SK-N-SH (cell line): ENCODE measurements at regions not wholly inside any gene's neighbourhood (a gene's known extent, or its start where the extent isn't known, plus 50 kb on each side); places are given as distances from the start of the nearest gene placed in this dataset.

Experiments used
- CTCF ChIA-PET: fragments of 300-600, 350-600 bp; formaldehyde crosslinking; extraction: SDS; loops from one replicate; lab custom pipeline; 2021; lab: Yijun Ruan, JAX
- POLR2A ChIA-PET: fragments of 350-600 bp; sonication (Branson Sonifier 250); formaldehyde crosslinking; extraction: SDS; loops from one replicate; lab custom pipeline; 2020; ENCODE audit warnings: antibody characterized with exemption, inconsistent platforms; lab: Yijun Ruan, JAX
- DNase-seq: peaks from one replicate; pipeline ENCODE4 v3.0.0; 2012
- H2AFZ ChIP-seq: fragments of 200-600 bp; sonication (generic); 2 replicates; pipeline ENCODE4 v1.8.1; 2016; ENCODE audit warnings: antibody characterized with exemption, mild to moderate bottlenecking, low read depth
- H3F3A ChIP-seq: fragments of 200-600 bp; sonication (generic); replicated peaks from 2 replicates; pipeline ENCODE3; 2016; ENCODE audit warnings: antibody characterized with exemption, mild to moderate bottlenecking; ENCODE audit not compliant: insufficient read depth
- H3K27ac ChIP-seq, 2 experiments: fragments of 200-500 bp in 1 of 2; fragments of 200-600 bp in 1 of 2; sonication (Bioruptor generic) in 1 of 2; sonication (generic), shearing (Covaris generic) in 1 of 2; 2 replicates each; pipeline versions ENCODE4 v1.5.1 to v1.6.1; 2014 to 2016; ENCODE audit warnings: low read depth in 2 of 2, inconsistent platforms in 1 of 2, low read length in 1 of 2, mild to moderate bottlenecking in 1 of 2, mixed read lengths in 1 of 2
- H3K27me3 ChIP-seq: fragments of 200-600 bp; sonication (generic), shearing (Covaris generic); 2 replicates; pipeline ENCODE4 v1.6.1; 2016; ENCODE audit warnings: mixed run types; ENCODE audit not compliant: insufficient read depth
- H3K36me3 ChIP-seq, 2 experiments: fragments of 200-500 bp in 1 of 2; fragments of 200-600 bp in 1 of 2; sonication (Bioruptor generic) in 1 of 2; sonication (generic) in 1 of 2; replicated peaks in 1 of 2; 2 replicates each; pipeline versions ENCODE3 to v1.5.1; 2014 to 2016; ENCODE audit warnings: low read length in 1 of 2, mild to moderate bottlenecking in 1 of 2; ENCODE audit not compliant: insufficient read depth in 2 of 2, control insufficient read depth in 1 of 2
- H3K4me1 ChIP-seq, 2 experiments: fragments of 200-500 bp in 1 of 2; fragments of 200-600 bp in 1 of 2; sonication (Bioruptor generic) in 1 of 2; sonication (generic), shearing (Covaris generic) in 1 of 2; 2 replicates each; pipeline versions ENCODE4 v1.5.1 to v1.6.1; 2014 to 2016; ENCODE audit warnings: low read depth in 1 of 2, low read length in 1 of 2, mixed run types in 1 of 2; ENCODE audit not compliant: insufficient read depth in 2 of 2, control insufficient read depth in 1 of 2
- H3K4me2 ChIP-seq: fragments of 200-600 bp; sonication (generic), shearing (Covaris generic); 2 replicates; pipeline ENCODE4 v1.6.1; 2017; ENCODE audit warnings: mixed run types
- H3K4me3 ChIP-seq, 2 experiments: fragments of 200-500 bp in 1 of 2; fragments of 200-600 bp in 1 of 2; sonication (Bioruptor generic) in 1 of 2; sonication (generic), shearing (Covaris generic) in 1 of 2; 2 replicates each; pipeline versions ENCODE4 v1.5.1 to v1.8.1; 2014 to 2016; ENCODE audit warnings: low read depth in 2 of 2, inconsistent platforms in 1 of 2, low read length in 1 of 2, mild to moderate bottlenecking in 1 of 2, mixed read lengths in 1 of 2, moderate library complexity in 1 of 2
- H3K79me2 ChIP-seq: fragments of 200-600 bp; sonication (generic); 2 replicates; pipeline ENCODE4 v1.8.1; 2017; ENCODE audit warnings: mild to moderate bottlenecking; ENCODE audit not compliant: insufficient read depth
- H3K9ac ChIP-seq: fragments of 200-600 bp; sonication (generic); 2 replicates; pipeline ENCODE4 v1.6.1; 2017; ENCODE audit warnings: mixed run types
- H3K9me2 ChIP-seq: fragments of 200-600 bp; sonication (generic); 2 replicates; pipeline ENCODE4 v1.6.1; 2017; ENCODE audit warnings: mixed run types
- H3K9me3 ChIP-seq: fragments of 200-600 bp; sonication (generic); 2 replicates; pipeline ENCODE4 v1.6.1; 2017; ENCODE audit warnings: mixed run types, mild to moderate bottlenecking, moderate library complexity
- H4K20me1 ChIP-seq: fragments of 200-600 bp; sonication (generic); 2 replicates; pipeline ENCODE4 v1.6.1; 2017; ENCODE audit warnings: mild to moderate bottlenecking, mixed run types; ENCODE audit not compliant: insufficient read depth
- CHD2 ChIP-seq: fragments of 150-350 bp; IDR thresholded peaks from 2 replicates; pipeline ENCODE4 v1.6.1; 2018; ENCODE audit warnings: low read length; ENCODE audit not compliant: partially characterized antibody
- ELF1 ChIP-seq: IDR thresholded peaks from 2 replicates; pipeline ENCODE4 v1.4.0; 2012
- EP300 ChIP-seq, 2 experiments: IDR thresholded peaks; 2 replicates each; pipeline versions ENCODE4 v1.4.0 to v1.6.1; 2012; ENCODE audit warnings: borderline replicate concordance in 1 of 2, low read depth in 1 of 2, low read length in 1 of 2
- EZH2phosphoT487 ChIP-seq: fragments of 200-600 bp; sonication (generic); IDR thresholded peaks from 2 replicates; pipeline ENCODE4 v1.6.1; 2017; ENCODE audit warnings: low read depth, mixed run types, mild to moderate bottlenecking, antibody characterized with exemption, moderate library complexity, borderline replicate concordance
- FOXJ3 ChIP-seq: sonication (generic); formaldehyde crosslinking; IDR thresholded peaks from 2 replicates; pipeline ENCODE4 v1.5.1; 2020; ENCODE audit warnings: mild to moderate bottlenecking, missing genetic modification reagents
- FOXM1 ChIP-seq: IDR thresholded peaks from 2 replicates; pipeline ENCODE4 v1.4.0; 2012; ENCODE audit warnings: low read depth, mild to moderate bottlenecking
- MXI1 ChIP-seq: IDR thresholded peaks from 2 replicates; pipeline ENCODE4 v1.6.1; 2012; ENCODE audit warnings: mild to moderate bottlenecking, low read depth, low read length, improper control_type of control experiment
- NFIC ChIP-seq: IDR thresholded peaks from 2 replicates; pipeline ENCODE4 v1.4.0; 2012; ENCODE audit warnings: borderline replicate concordance
- POLR2AphosphoS5 ChIP-seq: IDR thresholded peaks from 2 replicates; pipeline ENCODE4 v1.6.1; 2012; ENCODE audit warnings: low read depth, low read length
- RCOR1 ChIP-seq: fragments of 150-350 bp; IDR thresholded peaks from 2 replicates; pipeline ENCODE4 v1.6.1; 2017; ENCODE audit warnings: antibody characterized with exemption, low read length
- SIN3A ChIP-seq: IDR thresholded peaks from 2 replicates; pipeline ENCODE4 v1.6.1; 2012; ENCODE audit warnings: low read depth, mild to moderate bottlenecking, low read length, moderate library complexity, borderline replicate concordance
- SMC3 ChIP-seq: IDR thresholded peaks from 2 replicates; pipeline ENCODE4 v1.6.1; 2012; ENCODE audit warnings: low read depth, low read length, improper control_type of control experiment
- TAF1 ChIP-seq: IDR thresholded peaks from 2 replicates; pipeline ENCODE4 v1.6.1; 2012; ENCODE audit warnings: low read depth, mild to moderate bottlenecking, low read length, moderate library complexity, borderline replicate concordance
- YY1 ChIP-seq: IDR thresholded peaks from 2 replicates; pipeline ENCODE4 v1.4.0; 2012; ENCODE audit warnings: low read depth, mild to moderate bottlenecking
- WGBS: methylation state at CpG from one replicate; pipeline ENCODE4 v1.1.6; 2017; ENCODE audit warnings: low lambda C conversion rate; 5-methylcytosine and 5-hydroxymethylcytosine counted together
- TF ChIP-seq, protein P1 (sequence below): IDR thresholded peaks from 2 replicates; pipeline ENCODE4 v1.4.0; 2012; ENCODE audit warnings: low read depth
- TF ChIP-seq, protein P2 (sequence below): IDR thresholded peaks from 2 replicates; pipeline ENCODE4 v1.6.1; 2012; ENCODE audit warnings: mild to moderate bottlenecking, low read depth, low read length, moderate library complexity
- TF ChIP-seq, protein P3 (sequence below): fragments of 150-350 bp; IDR thresholded peaks from 2 replicates; pipeline ENCODE4 v1.6.1; 2017; ENCODE audit warnings: antibody characterized with exemption, low read length, low read depth, borderline replicate concordance

- H4K20me1 ChIP-seq, result no peaks in the 10 kb centered on the region
- H3K4me2 ChIP-seq, result peak overlapping the region; percentile 31; the same call in 1 of the 2 replicates
- H2AFZ ChIP-seq, result no peak overlapping the region
- no peak overlapping the region for H3K4me3 ChIP-seq
- no peaks in the 10 kb centered on the region for H3K79me2 ChIP-seq
- TF ChIP-seq MXI1 (no peak), CHD2 (no peak), ELF1 (no peak), FOXM1 (no peak), EZH2phosphoT487 (no peak), EP300 (IDR thresholded peaks at IDR 0.05; ENCODE audit: borderline replicate concordance in 1 of 2, low read depth in 1 of 2, low read length in 1 of 2) (no peak), YY1 (no peak), SMC3 (no peak), TAF1 (no peak)
- TF ChIP-seq, protein P1, sequence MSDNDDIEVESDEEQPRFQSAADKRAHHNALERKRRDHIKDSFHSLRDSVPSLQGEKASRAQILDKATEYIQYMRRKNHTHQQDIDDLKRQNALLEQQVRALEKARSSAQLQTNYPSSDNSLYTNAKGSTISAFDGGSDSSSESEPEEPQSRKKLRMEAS, result no peak
- TF ChIP-seq, protein P2, sequence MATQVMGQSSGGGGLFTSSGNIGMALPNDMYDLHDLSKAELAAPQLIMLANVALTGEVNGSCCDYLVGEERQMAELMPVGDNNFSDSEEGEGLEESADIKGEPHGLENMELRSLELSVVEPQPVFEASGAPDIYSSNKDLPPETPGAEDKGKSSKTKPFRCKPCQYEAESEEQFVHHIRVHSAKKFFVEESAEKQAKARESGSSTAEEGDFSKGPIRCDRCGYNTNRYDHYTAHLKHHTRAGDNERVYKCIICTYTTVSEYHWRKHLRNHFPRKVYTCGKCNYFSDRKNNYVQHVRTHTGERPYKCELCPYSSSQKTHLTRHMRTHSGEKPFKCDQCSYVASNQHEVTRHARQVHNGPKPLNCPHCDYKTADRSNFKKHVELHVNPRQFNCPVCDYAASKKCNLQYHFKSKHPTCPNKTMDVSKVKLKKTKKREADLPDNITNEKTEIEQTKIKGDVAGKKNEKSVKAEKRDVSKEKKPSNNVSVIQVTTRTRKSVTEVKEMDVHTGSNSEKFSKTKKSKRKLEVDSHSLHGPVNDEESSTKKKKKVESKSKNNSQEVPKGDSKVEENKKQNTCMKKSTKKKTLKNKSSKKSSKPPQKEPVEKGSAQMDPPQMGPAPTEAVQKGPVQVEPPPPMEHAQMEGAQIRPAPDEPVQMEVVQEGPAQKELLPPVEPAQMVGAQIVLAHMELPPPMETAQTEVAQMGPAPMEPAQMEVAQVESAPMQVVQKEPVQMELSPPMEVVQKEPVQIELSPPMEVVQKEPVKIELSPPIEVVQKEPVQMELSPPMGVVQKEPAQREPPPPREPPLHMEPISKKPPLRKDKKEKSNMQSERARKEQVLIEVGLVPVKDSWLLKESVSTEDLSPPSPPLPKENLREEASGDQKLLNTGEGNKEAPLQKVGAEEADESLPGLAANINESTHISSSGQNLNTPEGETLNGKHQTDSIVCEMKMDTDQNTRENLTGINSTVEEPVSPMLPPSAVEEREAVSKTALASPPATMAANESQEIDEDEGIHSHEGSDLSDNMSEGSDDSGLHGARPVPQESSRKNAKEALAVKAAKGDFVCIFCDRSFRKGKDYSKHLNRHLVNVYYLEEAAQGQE, result no peak
- TF ChIP-seq, protein P3, sequence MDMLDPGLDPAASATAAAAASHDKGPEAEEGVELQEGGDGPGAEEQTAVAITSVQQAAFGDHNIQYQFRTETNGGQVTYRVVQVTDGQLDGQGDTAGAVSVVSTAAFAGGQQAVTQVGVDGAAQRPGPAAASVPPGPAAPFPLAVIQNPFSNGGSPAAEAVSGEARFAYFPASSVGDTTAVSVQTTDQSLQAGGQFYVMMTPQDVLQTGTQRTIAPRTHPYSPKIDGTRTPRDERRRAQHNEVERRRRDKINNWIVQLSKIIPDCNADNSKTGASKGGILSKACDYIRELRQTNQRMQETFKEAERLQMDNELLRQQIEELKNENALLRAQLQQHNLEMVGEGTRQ, result no peak
- peak overlapping the region; percentile 6; the same call in 1 of the 2 replicates for H3K9ac ChIP-seq
- ChIA-PET POLR2A (no interaction called here), CTCF (no interaction called here)
- no peaks in the 10 kb centered on the region for H3K9me3 ChIP-seq
- H3K4me1 ChIP-seq, result peaks cover 4 to 28% of the 10 kb centered on the region in 2 experiments
- WGBS, result 96% methylated on average over 6 of the region's 6 CpGs
- H3K9me2 ChIP-seq, result no peaks in the 10 kb centered on the region
- peak overlapping the region; percentile 80 to 96; a peak in 3 of 4 replicates for H3K27ac ChIP-seq
- H3K27me3 ChIP-seq, result no peaks in the 10 kb centered on the region
- peaks cover 32% of the 10 kb centered on the region for H3F3A ChIP-seq
- no peaks in the 10 kb centered on the region for H3K36me3 ChIP-seq
- DNase-seq, result no peak
Observed at GRCh38 chr6:25174678-25175077, 104.5 kb upstream of the CARMIL1 start.

- WGBS, result 80% methylated on average over 6 of the region's 6 CpGs
- H3K4me2 ChIP-seq, result peak overlapping the region; percentile 30; the same call in 1 of the 2 replicates
- H3K27ac ChIP-seq, result peak overlapping the region; percentile 68 to 96
- ChIA-PET POLR2A (no interaction called here), CTCF (interaction anchor here (0.8 kb wide), 1 partner anchor 318 kb away, joined by 3 read pairs; no protein-coding TSS in a partner anchor)
- H3K9me2 ChIP-seq, result no peaks in the 10 kb centered on the region
- no peak overlapping the region for H3K4me3 ChIP-seq
- H3F3A ChIP-seq, result peaks cover 31% of the 10 kb centered on the region
- no peaks in the 10 kb centered on the region for H3K9me3 ChIP-seq
- DNase-seq, result no peak
- H2AFZ ChIP-seq, result peak overlapping the region; percentile 49
- no peak overlapping the region for H3K9ac ChIP-seq
- no peaks in the 10 kb centered on the region for H3K79me2 ChIP-seq
- no peaks in the 10 kb centered on the region for H3K27me3 ChIP-seq
- H4K20me1 ChIP-seq, result no peaks in the 10 kb centered on the region
- H3K36me3 ChIP-seq, result no peaks in the 10 kb centered on the region
- H3K4me1 ChIP-seq, result peaks cover 4 to 28% of the 10 kb centered on the region in 2 experiments
- TF ChIP-seq, protein P1, result no peak
- TF ChIP-seq FOXJ3 (CRISPR knock-in tag) (no peak), SIN3A (no peak), RCOR1 (no peak), POLR2AphosphoS5 (no peak), SMC3 (no peak), EZH2phosphoT487 (no peak), NFIC (no peak)
- TF ChIP-seq, protein P2, result no peak
- TF ChIP-seq, protein P3, result no peak
Observed at GRCh38 chr6:25175196-25175595, 104.0 kb upstream of the CARMIL1 start.
